Limb (tissue), 2 donors: ENCODE measurements at regions not wholly inside any gene's neighbourhood (a gene's known extent, or its start where the extent isn't known, plus 50 kb on each side); places are given as distances from the start of the nearest gene placed in this dataset.
"Not testable (repeated sequence)": the region's sequence is repeated elsewhere in the genome, so short reads cannot be mapped to it uniquely, and the experiment has no call there.

ENCODE experiments used
- DNase-seq, 2 donors: peaks; one replicate each; pipeline ENCODE4 v3.0.0-alpha.2; 2016; ENCODE audit errors: extremely low spot score in 2 of 2

DNA sequence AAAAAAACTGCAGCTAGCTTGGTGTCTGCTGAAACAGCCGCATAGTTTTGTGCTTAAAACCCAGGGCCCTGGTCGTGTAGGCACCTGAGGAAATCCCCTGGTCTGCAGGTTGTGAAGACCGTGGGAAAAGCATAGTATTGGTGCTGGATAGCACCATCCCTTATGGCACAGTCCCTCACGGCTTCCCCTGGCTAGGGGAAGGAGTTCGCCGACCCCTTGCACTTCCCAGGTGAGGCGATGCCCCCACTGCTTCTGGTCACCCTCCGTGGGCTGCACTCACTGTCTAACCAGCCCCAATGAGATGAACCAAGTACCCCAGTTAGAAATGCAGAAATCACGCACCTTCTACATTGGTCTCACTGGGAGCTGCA is 1105.1 kb downstream of the STPG2 start:
- no peak for DNase-seq

DNA sequence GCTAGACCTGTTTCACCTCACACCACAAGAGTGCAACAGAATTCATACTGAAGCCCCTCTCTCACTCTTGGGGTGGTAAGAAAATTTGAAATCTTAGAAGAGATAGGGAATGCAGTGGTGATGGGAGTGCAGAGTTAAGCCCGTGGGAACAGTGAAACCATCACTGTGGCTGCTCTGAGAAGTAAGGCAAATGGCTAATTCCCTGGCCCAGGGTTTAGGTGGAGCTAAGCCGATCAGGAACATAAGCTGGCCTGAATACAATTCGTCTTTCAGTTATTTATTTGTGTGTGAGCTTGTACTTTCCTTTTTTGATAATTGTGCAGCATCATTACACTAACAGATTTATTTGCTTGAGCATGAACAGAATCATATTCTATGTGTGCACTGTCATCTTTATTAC is 1070.6 kb downstream of the STPG2 start:
- no peak for DNase-seq

DNA sequence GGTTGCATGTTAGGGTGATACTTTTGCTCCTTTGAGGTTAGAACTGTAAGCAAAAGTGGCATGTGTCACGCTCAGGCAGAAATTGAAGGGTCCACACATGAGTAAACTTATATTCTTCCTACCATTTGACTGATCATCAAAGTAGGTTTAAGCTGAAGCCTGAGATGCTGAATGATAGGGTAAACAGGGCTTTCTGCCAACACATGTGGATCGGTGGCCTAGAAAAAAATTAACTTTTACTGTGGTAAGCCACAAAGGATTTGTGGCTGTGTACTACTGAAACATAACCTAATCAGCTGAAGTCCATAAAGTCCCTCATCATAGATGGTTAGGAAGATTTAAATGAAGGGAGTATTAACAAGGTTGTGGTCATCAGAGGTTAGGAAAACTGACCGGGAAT is 1070.1 kb downstream of the STPG2 start:
- DNase-seq = no peak

DNA sequence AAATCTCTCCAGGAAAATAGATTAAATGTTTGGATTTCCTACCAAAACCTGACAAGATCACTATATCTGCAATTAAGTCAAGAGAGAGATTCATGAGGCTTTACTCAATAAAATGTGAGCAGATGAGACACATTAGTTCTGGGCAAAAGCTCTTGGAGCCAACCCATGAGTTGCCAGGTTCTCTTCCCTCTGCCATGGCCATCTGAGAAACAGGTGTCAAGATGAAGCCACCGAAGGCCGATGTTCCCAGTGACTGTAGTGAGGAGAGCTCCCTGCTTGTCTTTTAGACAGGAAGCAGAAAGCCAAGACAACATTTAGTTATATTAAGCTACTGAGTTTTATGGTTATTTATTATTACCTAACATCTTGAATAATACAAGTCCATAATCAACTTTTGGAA is 1068.7 kb downstream of the STPG2 start:
- DNase-seq = no peak

GRCh38 chr4:97081951-97082350 is 1061.3 kb downstream of the STPG2 start:
- no peak for DNase-seq

DNA sequence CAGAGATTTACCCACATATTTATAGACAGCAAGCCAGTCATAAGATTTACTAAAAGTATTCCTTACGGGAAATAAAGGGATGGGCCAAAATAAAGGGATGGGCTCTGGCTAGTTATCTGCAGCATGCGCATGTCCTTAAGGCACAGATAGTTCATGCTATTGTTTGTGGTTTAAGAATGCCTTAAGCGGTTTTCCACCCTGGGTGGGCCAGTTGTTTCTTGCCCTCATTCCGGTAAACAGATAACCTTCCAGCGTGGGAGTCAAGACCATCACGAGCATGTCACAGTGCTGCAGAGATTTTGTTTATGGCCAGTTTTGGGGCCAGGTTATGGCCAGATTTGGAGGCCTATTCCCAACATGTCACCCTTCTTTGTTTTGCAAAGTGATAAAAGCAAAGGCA is 1046.2 kb downstream of the STPG2 start:
- DNase-seq = not testable (repeated sequence)

- DNase-seq = not testable (repeated sequence)
Measured at GRCh38 chr4:97101171-97101570, 1042.1 kb downstream of the STPG2 start.

GRCh38 chr4:97103252-97103651 is 1040.0 kb downstream of the STPG2 start:
- DNase-seq = no peak

- no peak for DNase-seq
Measured at GRCh38 chr4:97104006-97104405, 1039.3 kb downstream of the STPG2 start.

DNA sequence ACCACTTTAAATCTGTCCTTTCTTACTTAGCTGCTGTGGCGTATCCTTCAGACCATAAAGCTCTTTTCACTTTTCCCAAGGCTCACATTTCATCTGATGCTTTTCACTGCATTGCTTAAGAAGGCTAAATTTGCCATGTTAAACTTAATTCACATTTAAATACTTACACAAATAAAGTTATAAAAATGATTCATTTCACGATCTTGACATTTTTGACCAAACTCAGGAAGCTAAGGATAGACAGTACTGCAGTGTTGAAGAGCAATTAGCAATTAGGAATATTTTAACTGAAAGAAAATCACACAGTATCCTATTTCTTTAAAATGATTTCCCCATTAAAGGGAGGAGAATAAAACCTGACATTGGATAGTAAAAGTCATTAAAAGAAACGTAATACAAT is 1038.6 kb downstream of the STPG2 start:
- no peak for DNase-seq

- DNase-seq = no peak
Measured at GRCh38 chr4:97105347-97106099, 1037.8 kb downstream of the STPG2 start.

GRCh38 chr4:97106161-97106560 is 1037.1 kb downstream of the STPG2 start:
- DNase-seq = no peak

DNA sequence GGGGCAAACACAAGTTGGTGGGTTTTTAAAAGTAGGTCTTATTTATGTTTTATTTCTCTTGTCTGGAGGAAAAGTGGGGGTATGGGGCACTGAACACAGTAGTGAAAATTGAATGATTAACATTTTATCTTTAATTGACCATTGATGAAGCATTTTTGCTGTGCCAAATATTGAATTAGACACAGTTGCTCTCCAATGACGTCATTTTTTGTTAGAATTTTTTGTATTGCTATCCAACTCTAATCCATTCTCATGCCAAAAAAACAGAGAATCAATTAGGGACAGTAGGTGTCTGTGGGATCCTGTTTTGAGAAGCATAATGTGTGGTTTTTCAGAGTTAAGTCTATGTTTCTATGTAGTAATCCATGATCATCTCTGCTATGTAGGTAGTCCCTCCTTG is 1032.8 kb downstream of the STPG2 start:
- DNase-seq = no peak

DNA sequence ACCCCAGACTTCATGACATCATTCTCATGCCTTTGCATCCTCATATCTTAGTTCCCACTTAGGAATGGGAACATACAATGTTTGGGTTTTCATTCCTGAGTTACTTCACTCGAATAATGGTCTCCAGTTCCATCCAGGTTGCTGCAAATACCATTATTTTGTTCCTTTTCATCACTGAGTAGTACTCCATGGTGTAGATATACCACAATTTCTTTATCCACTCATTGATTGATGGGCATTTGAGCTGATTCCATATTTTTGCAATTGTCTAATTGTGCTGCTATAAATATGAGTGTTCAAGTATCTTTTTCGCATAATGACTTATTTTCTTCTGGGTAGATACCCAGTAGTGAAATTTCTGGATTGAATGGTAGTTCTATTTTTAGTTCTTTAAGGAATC is 1026.8 kb downstream of the STPG2 start:
- DNase-seq = no peak

- no peak for DNase-seq
Measured at GRCh38 chr4:97121493-97121892, 1021.8 kb downstream of the STPG2 start.

DNA sequence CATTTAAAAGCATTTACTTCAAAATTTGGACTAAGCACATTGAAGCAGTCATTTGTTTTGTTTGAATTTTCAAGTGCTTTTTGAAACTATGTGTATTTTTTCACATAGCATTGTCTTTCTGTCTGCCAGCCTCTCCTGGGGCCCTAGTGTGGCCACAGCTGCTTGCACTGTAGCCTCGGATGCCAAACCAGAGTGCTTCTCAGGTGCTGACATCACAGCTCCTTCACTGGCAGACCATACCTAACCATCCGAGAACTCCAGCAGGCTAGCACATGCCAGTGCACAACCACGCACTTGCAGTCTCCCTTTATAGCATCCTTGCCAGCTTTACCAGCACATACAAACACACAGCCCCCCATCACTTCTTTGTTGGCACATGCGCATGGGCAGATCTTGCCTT is 1019.7 kb downstream of the STPG2 start:
- DNase-seq = no peak

DNA sequence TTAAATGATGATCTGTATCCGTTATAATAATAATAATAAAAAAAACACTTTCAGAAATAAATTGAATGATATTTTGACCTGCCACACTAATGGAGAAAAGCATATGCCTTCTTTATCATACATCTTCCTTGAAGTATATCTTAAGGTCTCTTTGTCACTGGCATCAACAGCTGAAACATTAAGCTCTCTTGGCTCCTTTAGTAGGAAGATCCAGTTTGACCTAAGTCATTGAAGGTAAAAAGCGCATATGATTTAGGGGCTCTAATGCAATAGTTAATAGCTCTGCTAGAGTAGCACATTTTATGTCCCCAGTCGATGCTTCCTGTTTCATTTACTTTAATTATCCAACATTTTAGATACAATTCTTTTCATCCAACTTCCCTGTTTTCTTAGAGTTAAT is 1010.8 kb downstream of the STPG2 start:
- no peak for DNase-seq

DNA sequence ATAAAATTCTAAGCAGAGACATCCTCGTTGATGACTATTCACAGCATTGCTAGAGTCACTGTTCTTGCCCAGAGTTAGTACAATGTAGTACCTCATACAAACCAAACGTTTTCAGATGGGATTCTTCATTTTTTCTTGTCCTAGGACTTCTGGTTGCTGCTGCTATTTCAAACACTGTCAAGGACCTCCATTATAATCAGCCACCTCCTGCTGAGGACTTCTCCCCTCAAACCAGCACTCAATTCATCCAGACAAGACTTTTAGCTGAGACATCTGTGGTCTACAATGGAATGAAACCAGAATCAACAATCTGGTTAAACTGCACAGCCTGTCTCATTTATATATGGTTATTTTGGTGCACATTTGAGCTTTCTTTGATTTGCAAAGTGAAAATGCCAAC is 1008.8 kb downstream of the STPG2 start:
- no peak for DNase-seq

- DNase-seq = no peak
Measured at GRCh38 chr4:97139791-97140190, 1003.5 kb downstream of the STPG2 start.

GRCh38 chr4:97140545-97140944 is 1002.7 kb downstream of the STPG2 start:
- no peak for DNase-seq

DNA sequence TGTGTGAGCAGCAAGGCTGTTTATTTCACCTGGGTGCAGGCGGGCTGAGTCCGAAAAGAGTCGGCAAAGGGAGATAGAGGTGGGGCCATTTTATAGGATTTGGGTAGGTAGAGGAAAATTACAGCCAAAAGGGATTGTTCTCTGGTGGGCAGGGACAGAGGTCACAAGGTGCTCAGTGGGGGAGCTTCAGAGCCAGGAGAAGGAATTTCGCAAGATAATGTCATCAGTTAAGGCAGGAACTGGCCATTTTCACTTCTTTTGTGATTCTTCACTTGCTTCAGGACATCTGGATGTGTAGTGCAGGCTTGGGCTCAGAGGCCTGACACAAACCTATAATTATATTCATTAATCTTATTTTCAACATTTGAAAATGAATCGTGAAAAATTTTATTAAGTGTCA is 1001.9 kb downstream of the STPG2 start:
- not testable (repeated sequence) for DNase-seq

DNA sequence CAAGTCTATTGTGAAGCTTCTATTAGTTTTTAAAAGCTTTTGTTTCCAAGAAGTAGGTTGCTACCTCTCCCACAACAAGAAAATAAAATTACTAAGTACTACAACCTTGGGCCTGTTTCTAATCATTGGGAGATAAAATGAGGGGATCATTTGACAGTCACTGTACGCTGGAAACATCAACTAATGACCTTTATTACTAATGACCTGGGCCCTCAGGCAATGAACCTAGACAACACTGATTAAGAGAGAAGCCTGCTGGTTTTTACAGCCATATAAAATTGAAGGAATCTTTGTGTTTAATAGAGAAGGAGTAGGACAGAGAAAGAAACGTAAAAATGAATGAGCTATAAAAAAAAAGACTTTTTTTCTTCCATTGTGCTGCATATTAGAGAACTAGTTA is 1000.9 kb downstream of the STPG2 start:
- DNase-seq = no peak

- no peak for DNase-seq
Measured at GRCh38 chr4:97142893-97143292, 1000.4 kb downstream of the STPG2 start.

GRCh38 chr4:97144199-97144598 is 999.1 kb downstream of the STPG2 start:
- no peak for DNase-seq
